NCI-H2107 treated with DMSO at 0.1 percent for 48 hours (cell line): ENCODE measurements at regions not wholly inside any gene's neighbourhood (a gene's known extent, or its start where the extent isn't known, plus 50 kb on each side); places are given as distances from the start of the nearest gene placed in this dataset.

Experiments used
- DNase-seq: peaks from one replicate; lab custom pipeline; 2025; ENCODE audit not compliant: unreplicated experiment; lab: John Stamatoyannopoulos, UW

- no peak for DNase-seq
These were observed 147.5 kb upstream of the PITX2 start for GRCh38 chr4:110770353-110770752.

GRCh38 chr4:110778521-110778920, 155.6 kb upstream of the PITX2 start:
- no peak for DNase-seq

DNA sequence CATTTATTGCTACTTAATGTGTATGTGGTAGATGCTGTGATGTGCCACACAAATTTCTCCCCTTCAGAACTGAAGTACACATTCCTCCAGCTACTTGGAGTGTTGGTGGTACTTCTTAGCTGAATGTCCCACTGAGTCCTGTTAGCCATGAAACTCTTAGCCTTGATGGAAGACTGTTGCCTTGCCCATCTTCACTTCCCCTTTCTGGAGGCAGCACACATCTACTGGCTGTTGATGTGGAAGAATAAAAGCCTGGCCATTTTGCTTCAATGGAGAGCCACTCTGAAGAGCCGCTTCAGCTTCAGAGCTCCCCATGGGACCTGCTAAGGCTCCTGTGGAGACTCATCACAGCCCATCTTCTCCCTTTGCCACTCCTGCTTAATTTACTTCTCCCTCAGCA, 157.7 kb upstream of the PITX2 start:
- DNase-seq: no peak

GRCh38 chr4:110781944-110782343, 159.1 kb upstream of the PITX2 start:
- DNase-seq: no peak

DNA sequence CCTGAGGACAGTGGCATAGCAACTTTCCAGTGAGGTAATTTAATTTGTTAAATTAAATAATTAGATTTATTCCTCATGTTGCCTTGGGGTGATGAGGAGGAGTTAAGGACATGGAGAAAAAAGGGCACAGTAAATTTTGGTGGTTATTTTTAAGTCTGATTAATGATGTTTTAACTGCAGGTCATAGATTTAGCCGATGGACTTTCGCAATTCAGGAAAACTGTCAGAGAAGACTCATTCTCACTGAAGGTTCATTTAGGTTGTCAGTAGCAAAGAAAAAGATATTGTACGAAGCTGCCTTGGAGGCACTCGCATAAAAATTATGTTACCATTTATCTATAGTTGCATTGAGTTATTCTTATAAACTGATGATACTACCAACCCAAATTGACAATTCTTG, 164.2 kb upstream of the PITX2 start:
- no peak for DNase-seq

DNA sequence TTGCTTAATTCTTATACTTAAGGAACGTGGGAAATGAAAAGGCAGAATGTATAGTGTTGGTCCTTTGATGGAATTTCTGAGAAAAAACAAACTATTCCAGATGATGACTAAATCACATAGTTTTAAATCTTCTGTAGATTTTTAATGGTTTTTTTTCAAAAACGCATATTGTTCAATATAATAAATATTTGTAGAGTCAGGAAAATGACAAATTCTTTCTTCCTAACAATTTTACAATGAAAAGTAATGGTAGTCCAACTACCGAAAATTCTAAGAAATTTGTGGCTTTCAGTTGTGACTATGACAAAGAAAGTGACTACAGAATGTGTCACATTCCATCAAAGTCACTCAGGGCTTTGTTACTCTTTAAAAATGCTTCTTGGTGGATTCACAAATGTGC, 164.8 kb upstream of the PITX2 start:
- no peak for DNase-seq

GRCh38 chr4:110788302-110788701, 165.4 kb upstream of the PITX2 start:
- no peak for DNase-seq

GRCh38 chr4:110792036-110792435, 169.2 kb upstream of the PITX2 start:
- DNase-seq: no peak

DNA sequence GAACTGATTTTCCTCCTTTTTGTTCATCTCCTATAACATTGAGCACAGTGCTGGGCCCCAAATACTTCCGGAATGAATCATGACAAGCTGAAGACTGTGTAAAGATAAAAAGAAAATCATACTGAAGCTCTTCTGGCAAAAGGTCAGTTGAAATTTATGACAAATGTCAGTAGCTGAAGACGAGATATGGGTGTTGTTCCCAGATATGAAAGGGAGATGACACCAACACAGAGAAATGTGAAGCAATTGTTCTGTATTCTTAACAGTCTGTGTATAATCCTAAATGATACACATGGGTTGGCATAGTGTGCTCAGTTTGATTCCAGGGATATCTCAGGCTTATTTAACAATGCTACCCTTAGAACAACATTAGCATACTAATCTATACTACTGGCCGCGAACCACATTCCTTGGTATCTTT, 170.5 kb upstream of the PITX2 start:
- DNase-seq: no peak

DNA sequence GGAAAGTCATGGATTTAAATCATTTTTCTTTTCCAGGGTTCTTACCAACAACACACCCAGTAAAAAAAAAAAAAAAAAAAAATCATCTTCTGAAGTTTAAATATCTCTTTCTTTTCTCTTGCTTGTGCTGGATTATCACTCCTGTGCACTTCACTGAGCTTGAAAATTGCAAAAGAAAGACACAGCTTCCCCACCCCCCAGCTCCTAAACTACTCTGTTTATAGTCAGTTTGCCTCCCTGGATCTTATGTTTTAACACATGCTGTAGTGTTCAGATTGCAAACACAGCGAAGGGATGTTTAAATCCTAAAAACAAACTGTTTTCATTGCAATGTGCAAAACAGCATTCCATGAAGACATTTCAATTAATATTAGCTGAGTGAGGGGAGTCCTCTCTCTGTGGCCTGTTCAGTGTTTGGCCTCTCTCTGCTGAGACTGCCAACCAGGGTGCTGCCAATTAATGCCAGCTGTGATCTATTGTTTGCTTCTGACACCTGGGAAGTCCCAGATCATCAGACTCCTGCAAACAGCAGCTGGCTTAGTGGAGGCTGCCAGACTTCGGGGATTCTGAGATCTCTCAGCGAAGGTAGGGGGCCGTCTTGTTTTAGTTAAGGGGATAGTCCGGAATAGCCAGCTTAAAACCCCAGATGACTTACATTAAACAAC, 171.1 kb upstream of the PITX2 start:
- no peak for DNase-seq

DNA sequence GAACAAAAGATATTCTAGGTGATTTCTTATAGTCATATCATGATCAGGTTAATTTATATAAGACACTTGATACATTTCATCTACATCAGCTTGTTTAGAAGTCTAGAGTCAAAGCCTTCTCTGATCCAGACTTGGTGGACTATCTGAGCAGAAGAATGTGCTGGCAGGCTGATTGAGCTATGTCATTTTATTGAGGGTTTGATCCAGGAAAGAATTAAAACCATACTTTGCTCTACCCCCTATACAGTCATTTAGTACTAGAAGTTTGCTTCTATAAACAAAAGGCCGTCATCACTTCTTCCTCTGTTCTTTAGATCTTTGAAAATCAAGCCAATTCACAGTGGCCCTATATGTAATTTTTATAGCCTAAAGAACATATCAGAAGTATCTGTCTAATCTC, 173.1 kb upstream of the PITX2 start:
- DNase-seq: no peak

GRCh38 chr4:110797486-110797885, 174.6 kb upstream of the PITX2 start:
- no peak for DNase-seq

GRCh38 chr4:110798687-110799086, 175.8 kb upstream of the PITX2 start:
- no peak for DNase-seq

DNA sequence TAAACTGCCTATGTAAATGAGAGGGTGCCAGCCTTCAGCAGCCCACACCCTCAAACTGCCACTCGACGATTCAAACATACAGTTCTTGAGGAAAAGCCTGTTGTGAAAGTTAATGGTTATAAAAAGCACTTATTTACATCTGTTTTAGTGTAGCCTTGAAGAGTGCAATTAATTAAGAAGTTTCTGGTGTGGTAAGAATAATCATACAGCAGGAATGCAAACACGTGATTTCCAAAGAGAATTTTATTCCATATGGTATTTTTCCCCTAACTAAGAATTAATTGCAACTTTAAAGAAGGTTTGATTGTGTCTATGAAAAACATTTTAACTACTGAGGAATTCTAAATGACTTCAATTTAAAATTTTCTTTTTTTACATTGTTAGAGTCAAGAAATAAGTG, 176.3 kb upstream of the PITX2 start:
- DNase-seq: no peak

DNA sequence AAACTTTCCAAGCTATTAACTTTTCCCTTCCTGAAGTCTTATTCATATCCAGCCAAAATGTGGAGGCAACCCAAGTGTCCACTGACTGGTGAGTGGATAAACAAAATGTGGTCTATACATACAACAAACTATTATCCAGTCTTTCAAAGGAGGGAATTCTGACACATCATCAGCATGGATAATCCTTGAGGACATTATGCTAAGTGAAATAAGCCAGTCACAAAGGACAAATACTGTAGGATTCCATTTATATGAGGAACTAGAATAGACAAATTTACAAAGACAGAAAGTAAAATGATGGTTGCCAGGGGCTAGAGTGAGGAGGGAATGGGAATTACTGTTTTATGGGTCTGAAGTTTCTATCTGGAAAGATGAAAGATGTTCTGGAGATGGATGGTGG, 178.7 kb upstream of the PITX2 start:
- no peak for DNase-seq

- DNase-seq: no peak
These were observed 185.5 kb upstream of the PITX2 start for GRCh38 chr4:110808351-110808878.

- DNase-seq: no peak
These were observed 193.1 kb upstream of the PITX2 start for GRCh38 chr4:110815950-110816349.

GRCh38 chr4:110816367-110816766, 193.5 kb upstream of the PITX2 start:
- no peak for DNase-seq

DNA sequence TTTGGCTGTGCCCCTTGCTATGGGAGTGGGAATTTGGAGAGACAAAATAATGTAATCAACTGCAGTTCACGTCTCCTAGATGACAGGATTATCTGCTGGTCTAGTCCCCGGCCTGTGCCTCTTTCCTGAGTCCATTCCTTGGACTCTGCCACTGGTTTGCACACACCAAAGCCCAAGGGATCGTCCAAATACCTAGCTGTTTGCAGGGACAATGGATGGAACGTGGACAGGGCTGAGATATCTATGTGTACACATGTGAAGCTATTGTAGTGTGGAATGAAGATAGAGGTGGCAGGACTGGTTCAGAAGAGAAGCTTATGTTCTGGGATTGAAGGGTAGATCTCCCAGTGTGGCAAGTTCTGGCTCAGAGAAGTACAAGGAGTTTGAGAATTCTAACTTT, 198.3 kb upstream of the PITX2 start:
- DNase-seq: no peak

- DNase-seq: no peak
These were observed 200.4 kb upstream of the PITX2 start for GRCh38 chr4:110823251-110823650.

GRCh38 chr4:110824344-110824743, 201.5 kb upstream of the PITX2 start:
- DNase-seq: no peak

- DNase-seq: no peak
These were observed 203.8 kb upstream of the PITX2 start for GRCh38 chr4:110826656-110827055.

DNA sequence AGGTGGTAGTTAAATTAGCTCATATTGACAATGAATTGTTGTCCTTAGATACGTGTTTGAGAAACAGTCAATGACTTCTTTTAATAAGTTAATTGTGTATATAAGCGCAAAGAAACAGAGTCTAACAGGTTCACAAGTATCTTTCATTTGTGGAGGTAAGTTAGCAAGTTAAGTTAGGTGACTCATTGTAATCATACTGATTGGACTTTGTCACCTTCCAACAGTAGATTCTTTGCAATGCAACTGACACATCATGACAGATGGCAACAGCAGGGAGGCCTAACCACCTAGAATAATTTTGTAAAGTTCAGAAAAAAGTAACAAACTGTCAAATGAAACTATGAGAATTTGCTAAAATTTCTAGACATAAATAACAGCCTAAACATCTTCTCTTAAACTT, 207.6 kb upstream of the PITX2 start:
- no peak for DNase-seq
